GM12878 (cell line): ENCODE measurements at regions not wholly inside any gene's neighbourhood (a gene's known extent, or its start where the extent isn't known, plus 50 kb on each side); places are given as distances from the start of the nearest gene placed in this dataset.

Experiments used
- ATAC-seq: fragments of 200-7000 bp; cut with Tn5 transposase; 3 replicates; pipeline ENCODE4 v1.9.1; 2020; ENCODE audit warnings: mild to moderate bottlenecking, moderate library complexity
- BruUV-seq: library from RNA; stranded (reverse); fragments of 400-500 nt; replicated peaks from 2 replicates; lab custom pipeline; 2021; lab: Mats Ljungman, UMichigan
- CTCF ChIA-PET: fragments of 300-600 bp; sonication (Branson Sonifier 250); formaldehyde crosslinking; extraction: SDS; loops from one replicate; lab custom pipeline; 2021; ENCODE audit warnings: inconsistent platforms; lab: Yijun Ruan, JAX
- POLR2A ChIA-PET: fragments of 350-600 bp; formaldehyde crosslinking; extraction: SDS; loops from one replicate; lab custom pipeline; 2021; ENCODE audit warnings: inconsistent platforms; lab: Charles Lee
- RAD21 ChIA-PET: fragments of 300-600 bp; sonication (Branson Sonifier 250); formaldehyde crosslinking; loops from one replicate; lab custom pipeline; 2023; ENCODE audit warnings: antibody characterized with exemption; ENCODE audit not compliant: unreplicated experiment; lab: Charles Lee
- SMC1A ChIA-PET: fragments of 300-600 bp; sonication (Branson Sonifier 250); formaldehyde crosslinking; loops from one replicate; lab custom pipeline; 2023; ENCODE audit not compliant: unreplicated experiment, uncharacterized antibody; lab: Charles Lee
- DNase-seq: peaks from one replicate; pipeline ENCODE4 v3.0.0-alpha.2; 2011; ENCODE audit warnings: low read depth, low spot score
- FAIRE-seq: peaks from 3 replicates; lab custom pipeline; 2011; peaks lifted over from hg19 to GRCh38; lab: Jason Lieb, UNC
- H2AFZ ChIP-seq: 2 replicates; pipeline ENCODE4 v1.6.0; 2011; ENCODE audit warnings: low read depth, low read length, control low read depth; ENCODE audit not compliant: control insufficient read depth
- H3K27ac ChIP-seq: 2 replicates; pipeline ENCODE4 v1.5.1; 2011; ENCODE audit warnings: control low read depth; ENCODE audit not compliant: control insufficient read depth, insufficient read depth
- H3K27me3 ChIP-seq, 2 experiments: replicated peaks in 1 of 2; 2 replicates each; pipeline versions ENCODE4 v1.6.0 to v1.6.1; 2011; ENCODE audit warnings: low read length in 1 of 2; ENCODE audit not compliant: control insufficient read depth in 2 of 2, insufficient read depth in 2 of 2
- H3K36me3 ChIP-seq, 2 experiments: 2 replicates each; pipeline ENCODE4 v1.5.1; 2011; ENCODE audit warnings: low read length in 1 of 2; ENCODE audit not compliant: control insufficient read depth in 2 of 2, insufficient read depth in 2 of 2
- H3K4me1 ChIP-seq: 2 replicates; pipeline ENCODE4 v1.6.1; 2011; ENCODE audit warnings: mild to moderate bottlenecking, low read length, moderate library complexity, mixed read lengths; ENCODE audit not compliant: control insufficient read depth, insufficient read depth
- H3K4me2 ChIP-seq: 2 replicates; pipeline ENCODE4 v1.6.0; 2011; ENCODE audit warnings: control low read depth; ENCODE audit not compliant: control insufficient read depth, insufficient read depth
- H3K4me3 ChIP-seq: fragments of 200-600 bp; sonication (generic); 2 replicates; pipeline ENCODE4 v1.5.1; 2016
- H3K79me2 ChIP-seq: 2 replicates; pipeline ENCODE4 v1.6.0; 2011; ENCODE audit warnings: low read length; ENCODE audit not compliant: control insufficient read depth, insufficient read depth
- H3K9ac ChIP-seq: 2 replicates; pipeline ENCODE4 v1.8.0; 2011; ENCODE audit warnings: low read length, control low read depth, mixed read lengths; ENCODE audit not compliant: control insufficient read depth, insufficient read depth
- H3K9me3 ChIP-seq: replicated peaks from 3 replicates; pipeline ENCODE4 v1.5.1; 2011; ENCODE audit warnings: mild to moderate bottlenecking, low read length; ENCODE audit not compliant: control insufficient read depth, insufficient read depth
- H4K20me1 ChIP-seq: 2 replicates; pipeline ENCODE4 v1.6.0; 2011; ENCODE audit not compliant: control insufficient read depth, insufficient read depth
- CHD4 ChIP-seq: fragments of 200-600 bp; sonication (generic); IDR thresholded peaks from 2 replicates; pipeline ENCODE4 v1.6.1; 2016; ENCODE audit warnings: mild to moderate bottlenecking
- IRF4 ChIP-seq: IDR thresholded peaks from 2 replicates; pipeline ENCODE4 v1.6.1; 2011; ENCODE audit warnings: low read depth, low read length
- LARP7 ChIP-seq: fragments of 450-650 bp; IDR thresholded peaks from 2 replicates; pipeline ENCODE4 v1.6.1; 2017; ENCODE audit warnings: mild to moderate bottlenecking
- SUPT20H ChIP-seq: IDR thresholded peaks from 2 replicates; pipeline ENCODE4 v1.6.1; 2011; ENCODE audit warnings: low read depth, mild to moderate bottlenecking, low read length, moderate library complexity, borderline replicate concordance; ENCODE audit not compliant: control insufficient read depth
- ZBED1 ChIP-seq: IDR thresholded peaks from 2 replicates; pipeline ENCODE4 v1.6.1; 2016; ENCODE audit warnings: borderline replicate concordance
- WGBS: methylation state at CpG from one replicate; pipeline ENCODE4 v1.1.6; 2016; ENCODE audit warnings: low lambda C conversion rate; ENCODE audit not compliant: insufficient replicate concordance, insufficient coverage; ENCODE audit errors: missing lambda C conversion rate; 5-methylcytosine and 5-hydroxymethylcytosine counted together
- in situ Hi-C: fragments of 300-500 bp; cut with MboI; formaldehyde crosslinking; loops from 9 replicates; pipeline ENCODE4 v1.14.3; 2018; ENCODE audit warnings: mixed read lengths
- intact Hi-C: fragments of 100-400 bp; cut with micrococcal nuclease; formaldehyde crosslinking; loops from one replicate; pipeline ENCODE4 v1.14.2; 2022; ENCODE audit not compliant: unreplicated experiment

DNA sequence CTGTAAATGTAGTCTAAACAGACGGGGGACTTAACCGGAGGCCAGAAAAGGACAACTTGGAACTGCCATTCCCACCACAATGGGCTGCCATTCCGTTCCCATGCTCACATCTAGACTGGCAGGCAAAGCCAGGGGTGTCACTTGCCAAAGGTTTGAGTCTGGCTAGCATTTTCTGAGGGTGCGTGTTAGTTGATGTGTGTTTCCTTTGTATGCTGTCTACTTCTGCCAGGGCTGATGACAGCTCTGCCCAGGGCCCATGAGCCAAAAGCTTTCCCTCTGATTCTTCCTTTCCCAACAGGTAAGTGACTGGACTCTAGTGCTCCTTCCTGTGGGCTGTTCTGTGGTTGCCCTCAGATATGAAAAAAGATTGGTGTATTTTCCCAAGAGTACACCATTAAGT, 68.0 kb downstream of the ZNF608 start:
- TF ChIP-seq SUPT20H (no peak), ZBED1 (no peak), CHD4 (no peak)
- no peak overlapping the region for H3K4me2 ChIP-seq
- no peaks in the 10 kb centered on the region for H3K36me3 ChIP-seq
- RAD21 ChIA-PET = no interaction called here
- FAIRE-seq = no peak
- H4K20me1 ChIP-seq = no peaks in the 10 kb centered on the region
- H3K79me2 ChIP-seq = no peaks in the 10 kb centered on the region; the same call in 1 of the 2 replicates
- SMC1A ChIA-PET = interaction anchor here (0.8 kb wide), 1 partner anchor 15 kb away, joined by 3 read pairs; no protein-coding TSS in a partner anchor
- no peaks in the 10 kb centered on the region for H3K4me1 ChIP-seq
- POLR2A ChIA-PET = no interaction called here
- no peak overlapping the region for H3K4me3 ChIP-seq
- CTCF ChIA-PET = interaction anchor here (0.6 kb wide), 2 partner anchors 49 to 86 kb away, joined by 3 read pairs; no protein-coding TSS in a partner anchor
- H3K9ac ChIP-seq = no peak overlapping the region
- intact Hi-C loops = no loop called here
- no peak for ATAC-seq
- no TSS peak for BruUV-seq
- no peak overlapping the region for H3K27ac ChIP-seq
- in situ Hi-C loops = no loop called here
- H3K9me3 ChIP-seq = no peaks in the 10 kb centered on the region; the same call in 2 of the 3 replicates
- WGBS = 47% methylated on average over 4 of the region's 4 CpGs
- H3K27me3 ChIP-seq = no peaks in the 10 kb centered on the region; a peak in 1 of 4 replicates
- no peak for DNase-seq
- H2AFZ ChIP-seq = no peak overlapping the region

DNA sequence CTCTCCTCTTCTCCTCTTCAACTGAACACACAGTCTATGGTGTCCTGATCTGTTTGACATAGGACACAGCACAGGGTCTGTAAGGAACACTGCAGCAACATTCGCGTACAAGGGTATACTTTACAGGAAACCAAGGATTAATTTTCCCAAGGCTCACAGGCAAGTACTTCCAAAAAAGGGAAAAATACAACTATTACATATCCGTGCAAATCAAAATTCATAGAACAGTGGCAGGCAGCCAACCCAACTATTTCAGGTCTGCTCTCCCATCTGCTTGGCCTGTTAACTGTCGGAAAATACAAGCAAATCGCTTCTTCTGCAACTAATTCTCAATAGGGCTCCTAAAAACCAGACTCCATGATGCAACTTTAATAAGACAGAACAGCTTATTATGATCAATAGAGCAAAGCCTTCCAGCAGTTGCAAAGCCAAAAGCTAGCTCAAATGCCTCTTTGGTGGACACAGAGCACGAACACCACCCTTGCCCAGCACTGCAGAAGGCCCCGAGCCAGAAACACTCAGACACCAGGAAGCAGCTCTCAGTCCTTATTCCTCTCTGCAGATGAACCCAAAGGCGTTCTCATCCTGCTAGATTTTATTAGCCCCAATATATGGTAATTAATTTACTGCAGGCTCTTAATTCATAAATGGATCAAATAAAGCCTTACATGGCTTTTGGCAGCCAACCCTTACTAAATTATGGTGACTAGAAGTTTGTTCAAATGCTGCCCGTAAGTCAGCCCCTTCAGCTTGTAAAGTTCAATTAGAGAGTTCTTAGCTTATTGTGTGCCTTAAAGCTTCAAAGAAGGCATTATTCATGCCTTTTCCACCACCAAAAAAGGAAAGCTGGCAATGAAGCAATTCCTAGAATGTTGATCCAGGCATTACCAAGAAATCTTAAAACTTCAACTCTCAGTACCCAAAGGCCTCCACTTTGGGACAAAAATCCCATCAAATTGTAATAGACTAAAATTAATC, 68.8 kb downstream of the ZNF608 start:
- ChIA-PET CTCF (interaction anchor here (0.6 kb wide), 1 partner anchor 49 kb away, joined by 3 read pairs; no protein-coding TSS in a partner anchor), POLR2A (no interaction called here), SMC1A (interaction anchor here (0.7 kb wide), 1 partner anchor 12 kb away, joined by 3 read pairs; no protein-coding TSS in a partner anchor), RAD21 (interaction anchor here (1.1 kb wide), 1 partner anchor 8 kb away, joined by 3 read pairs; no protein-coding TSS in a partner anchor)
- H3K9me3 ChIP-seq = no peaks in the 10 kb centered on the region; the same call in 2 of the 3 replicates
- no peaks in the 10 kb centered on the region for H4K20me1 ChIP-seq
- TF ChIP-seq LARP7 (no peak), IRF4 (no peak)
- H3K27ac ChIP-seq = no peak overlapping the region
- no TSS peak for BruUV-seq
- no peak overlapping the region for H3K9ac ChIP-seq
- no peaks in the 10 kb centered on the region for H3K36me3 ChIP-seq
- DNase-seq (no peak), FAIRE-seq (no peak), ATAC-seq (no peak)
- no peaks in the 10 kb centered on the region for H3K4me1 ChIP-seq
- peaks cover 1% of the 10 kb centered on the region; the same call in 1 of the 2 replicates for H3K79me2 ChIP-seq
- no peak overlapping the region for H3K4me3 ChIP-seq
- intact Hi-C loops = no loop called here
- WGBS = 72% methylated on average over 9 of the region's 9 CpGs
- no peak overlapping the region for H2AFZ ChIP-seq
- no peak overlapping the region for H3K4me2 ChIP-seq
- no peaks in the 10 kb centered on the region; a peak in 1 of 4 replicates for H3K27me3 ChIP-seq
- in situ Hi-C loops = no loop called here
